GM13976 (cell line): ENCODE measurements at regions not wholly inside any gene's neighbourhood (a gene's known extent, or its start where the extent isn't known, plus 50 kb on each side); places are given as distances from the start of the nearest gene placed in this dataset.

Experiments used
- DNase-seq: peaks from one replicate; pipeline ENCODE4 v3.0.0; 2012; ENCODE audit warnings: low spot score
- in situ Hi-C: fragments of 300-500 bp; cut with MboI; formaldehyde crosslinking; loops from one replicate; pipeline ENCODE4 v1.12.0; 2022; ENCODE audit warnings: low sequenced_read_pairs, mixed read lengths, inconsistent platforms; ENCODE audit not compliant: unreplicated experiment
- TF ChIP-seq, protein P1 (sequence below): IDR thresholded peaks from 2 replicates; pipeline ENCODE4 v1.5.1; 2012; ENCODE audit warnings: borderline replicate concordance, mild to moderate bottlenecking; ENCODE audit not compliant: insufficient read depth; ENCODE audit errors: extremely low read depth, missing control alignments, control extremely low read depth

- no peak for DNase-seq
- TF ChIP-seq, protein P1, sequence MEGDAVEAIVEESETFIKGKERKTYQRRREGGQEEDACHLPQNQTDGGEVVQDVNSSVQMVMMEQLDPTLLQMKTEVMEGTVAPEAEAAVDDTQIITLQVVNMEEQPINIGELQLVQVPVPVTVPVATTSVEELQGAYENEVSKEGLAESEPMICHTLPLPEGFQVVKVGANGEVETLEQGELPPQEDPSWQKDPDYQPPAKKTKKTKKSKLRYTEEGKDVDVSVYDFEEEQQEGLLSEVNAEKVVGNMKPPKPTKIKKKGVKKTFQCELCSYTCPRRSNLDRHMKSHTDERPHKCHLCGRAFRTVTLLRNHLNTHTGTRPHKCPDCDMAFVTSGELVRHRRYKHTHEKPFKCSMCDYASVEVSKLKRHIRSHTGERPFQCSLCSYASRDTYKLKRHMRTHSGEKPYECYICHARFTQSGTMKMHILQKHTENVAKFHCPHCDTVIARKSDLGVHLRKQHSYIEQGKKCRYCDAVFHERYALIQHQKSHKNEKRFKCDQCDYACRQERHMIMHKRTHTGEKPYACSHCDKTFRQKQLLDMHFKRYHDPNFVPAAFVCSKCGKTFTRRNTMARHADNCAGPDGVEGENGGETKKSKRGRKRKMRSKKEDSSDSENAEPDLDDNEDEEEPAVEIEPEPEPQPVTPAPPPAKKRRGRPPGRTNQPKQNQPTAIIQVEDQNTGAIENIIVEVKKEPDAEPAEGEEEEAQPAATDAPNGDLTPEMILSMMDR, result no peak
- in situ Hi-C loops, result no loop called here
Measured at GRCh38 chr10:104577861-104578521, 63.1 kb upstream of the SORCS3 start.

DNA sequence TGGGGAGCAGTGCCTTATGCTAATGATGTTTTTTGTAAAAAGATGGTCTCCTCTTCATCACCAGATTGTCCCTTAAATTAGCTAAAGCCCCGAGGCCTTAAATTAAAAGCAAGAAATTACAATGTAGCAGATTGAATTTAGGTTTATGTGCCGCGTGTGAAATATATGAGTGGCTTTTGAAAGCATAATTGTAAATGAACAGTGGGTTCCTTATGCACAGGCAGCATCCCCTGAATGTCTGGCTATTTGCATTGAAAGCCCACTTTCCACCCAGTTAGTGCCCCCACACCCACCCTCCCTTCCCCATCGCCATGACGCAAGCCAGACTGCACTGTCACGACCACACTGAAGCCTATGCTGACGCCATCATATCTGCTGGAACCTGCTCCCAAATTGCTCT is 62.4 kb upstream of the SORCS3 start:
- no peak for DNase-seq
- in situ Hi-C loops, result no loop called here
- TF ChIP-seq, protein P1, result no peak

- in situ Hi-C loops, result no loop called here
- no peak for DNase-seq
- TF ChIP-seq, protein P1, result no peak
Measured at GRCh38 chr10:104579136-104579535, 62.0 kb upstream of the SORCS3 start.

DNA sequence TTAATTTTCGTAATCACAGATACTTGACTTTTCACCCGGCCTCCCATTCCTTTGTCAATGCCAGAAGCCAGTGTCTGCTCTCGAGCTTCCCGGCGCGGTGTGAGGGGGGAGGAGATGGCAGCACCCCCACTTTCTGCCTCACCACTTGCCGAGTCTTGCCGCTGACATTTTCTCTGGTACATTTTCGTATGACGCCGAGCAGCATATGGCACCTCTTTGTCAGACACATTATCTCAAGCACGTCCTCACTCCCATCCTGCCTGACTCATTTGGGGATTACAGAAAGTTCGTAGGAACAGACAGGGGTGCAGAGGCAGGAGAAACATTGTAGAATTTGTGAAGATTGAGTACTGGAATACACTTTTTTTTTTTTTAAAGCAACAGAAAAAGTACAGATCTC is 60.8 kb upstream of the SORCS3 start:
- TF ChIP-seq, protein P1, result no peak
- in situ Hi-C loops, result no loop called here
- DNase-seq, result no peak

DNA sequence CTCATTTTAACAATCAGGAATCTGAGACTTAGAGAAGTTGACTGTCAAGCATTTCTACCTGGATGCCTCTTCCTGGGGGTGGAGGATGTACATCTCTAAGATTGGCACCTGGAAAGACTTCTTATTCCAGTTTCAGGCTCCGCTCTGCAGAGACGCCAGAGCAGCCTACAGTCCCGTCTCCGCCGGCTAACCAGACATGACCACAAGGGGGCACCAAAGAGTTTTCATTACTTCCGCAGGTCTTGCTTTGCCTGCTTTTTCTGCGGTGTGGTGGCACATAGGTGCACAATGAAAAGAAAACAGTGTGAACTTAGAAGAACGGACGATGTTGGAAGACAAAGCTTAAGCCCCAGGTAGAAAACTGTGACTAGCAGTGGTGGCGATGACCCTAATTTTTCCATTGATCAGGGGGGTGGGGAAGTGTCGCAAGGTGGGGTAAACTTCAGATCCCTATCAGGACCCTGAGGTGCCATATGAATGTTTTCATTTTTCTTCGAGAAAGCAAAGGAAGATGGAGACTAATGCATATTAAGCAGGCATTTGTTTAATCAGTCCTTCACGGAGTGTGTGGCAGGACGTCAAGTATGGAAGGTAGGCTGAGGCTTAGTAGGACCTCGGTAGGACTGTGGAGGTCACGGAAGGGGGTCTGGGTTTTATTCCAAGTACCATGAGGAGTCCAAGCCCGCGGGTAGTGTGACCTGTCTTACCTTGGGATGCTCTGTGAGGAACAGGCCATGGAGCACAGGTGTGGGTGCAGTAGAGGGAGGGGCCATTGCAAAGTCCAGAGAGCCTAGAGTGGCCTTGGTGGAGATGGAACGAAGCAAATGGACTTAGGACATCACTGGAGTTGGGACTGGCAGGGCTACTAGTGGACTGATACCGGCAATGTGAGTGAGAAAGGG is 60.1 kb upstream of the SORCS3 start:
- TF ChIP-seq, protein P1, result peak; percentile 82
- in situ Hi-C loops, result no loop called here
- DNase-seq, result peak; percentile 76

DNA sequence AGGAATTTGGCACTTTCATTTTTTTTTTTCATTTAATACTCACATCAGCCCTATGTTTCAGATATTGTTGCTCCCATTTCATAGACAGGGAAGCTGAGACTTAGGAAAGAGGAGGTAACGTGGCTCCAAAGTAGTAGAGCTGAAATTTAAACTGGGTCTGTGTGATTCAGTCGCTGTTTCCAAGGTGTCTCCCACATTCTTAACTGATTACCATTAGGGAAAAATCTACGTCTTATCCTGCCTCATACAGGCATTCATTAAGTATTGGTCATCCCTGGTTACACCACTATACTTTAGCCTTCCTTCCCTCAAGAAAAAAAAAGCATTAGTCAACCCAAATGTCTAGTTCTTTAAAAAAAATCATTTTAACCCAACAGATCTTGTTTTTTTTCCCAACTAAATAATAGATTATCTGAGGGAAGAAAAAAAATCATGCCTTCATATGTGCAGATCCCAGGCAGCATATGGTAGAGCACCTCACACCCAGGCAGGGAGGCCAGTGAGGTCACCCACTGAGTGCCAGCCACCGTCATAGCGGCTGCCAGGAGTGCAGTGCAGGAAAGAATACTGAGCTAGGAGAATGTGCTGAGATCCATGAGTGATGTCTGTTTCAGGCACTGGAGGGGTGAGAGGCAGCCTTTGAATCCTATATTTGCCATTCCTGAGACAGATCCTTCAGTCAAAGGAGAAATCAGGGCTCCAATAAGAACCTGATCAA is 59.0 kb upstream of the SORCS3 start:
- TF ChIP-seq, protein P1, result no peak
- no peak for DNase-seq
- in situ Hi-C loops, result no loop called here
